CD4-positive, CD25-positive, alpha-beta regulatory T cell (primary cell): ENCODE measurements at regions not wholly inside any gene's neighbourhood (a gene's known extent, or its start where the extent isn't known, plus 50 kb on each side); places are given as distances from the start of the nearest gene placed in this dataset.
A peak's percentile ranks its signal among the peaks of the same experiment; 100 is the strongest.

Experiments used
- ATAC-seq, 2 donors: fragments of 150-1000 bp; cut with Tn5 transposase; one replicate each; pipeline ENCODE4 v1.10.0; 2021; ENCODE audit warnings: low read depth in 2 of 2, moderate number of reproducible peaks in 2 of 2, moderate library complexity in 1 of 2
- DNase-seq, 3 donors: peaks; one replicate each; pipeline versions ENCODE4 v3.0.0 to v3.0.0-alpha.2; 2012 to 2022; ENCODE audit warnings: mixed read lengths in 1 of 3
- H3K27ac ChIP-seq: one replicate; pipeline ENCODE4 v1.7.0; 2013; ENCODE audit warnings: mild to moderate bottlenecking, low read length; ENCODE audit not compliant: insufficient read depth, poor library complexity, severe bottlenecking
- H3K27me3 ChIP-seq: one replicate; pipeline ENCODE4 v1.7.0; 2013; ENCODE audit warnings: low read length; ENCODE audit not compliant: control insufficient read depth, insufficient read depth
- H3K36me3 ChIP-seq: one replicate; pipeline ENCODE4 v1.7.0; 2013; ENCODE audit warnings: mild to moderate bottlenecking, low read length, moderate library complexity; ENCODE audit not compliant: control insufficient read depth, insufficient read depth
- H3K4me1 ChIP-seq: 2 replicates; pipeline ENCODE4 v1.7.0; 2013; ENCODE audit warnings: mild to moderate bottlenecking, low read length; ENCODE audit not compliant: insufficient read depth, control insufficient read depth, poor library complexity, severe bottlenecking
- H3K4me3 ChIP-seq: one replicate; pipeline ENCODE4 v1.7.0; 2013; ENCODE audit warnings: low read depth, mild to moderate bottlenecking, low read length, moderate library complexity
- H3K9me3 ChIP-seq, 2 experiments: 1 replicate in 1 of 2; 2 replicates in 1 of 2; pipeline ENCODE4 v1.7.0; 2013; ENCODE audit warnings: low read length in 2 of 2, mild to moderate bottlenecking in 1 of 2, moderate library complexity in 1 of 2; ENCODE audit not compliant: control insufficient read depth in 2 of 2
- H3K27ac Mint-ChIP-seq, 3 donors: one replicate each; pipeline ENCODE4 v1.8.0; 2020 to 2022; ENCODE audit warnings: mild to moderate bottlenecking in 3 of 3, mixed read lengths in 3 of 3, moderate library complexity in 2 of 3
- H3K27me3 Mint-ChIP-seq: one replicate; pipeline ENCODE4 v1.8.0; 2022; ENCODE audit warnings: mild to moderate bottlenecking, mixed read lengths
- H3K36me3 Mint-ChIP-seq: one replicate; pipeline ENCODE4 v1.8.0; 2020; ENCODE audit warnings: mixed read lengths
- H3K4me1 Mint-ChIP-seq, 4 donors: one replicate each; pipeline ENCODE4 v1.8.0; 2020 to 2022; ENCODE audit warnings: mixed read lengths in 4 of 4, mild to moderate bottlenecking in 1 of 4
- H3K4me3 Mint-ChIP-seq, 4 donors: one replicate each; pipeline ENCODE4 v1.8.0; 2020 to 2022; ENCODE audit warnings: mild to moderate bottlenecking in 4 of 4, mixed read lengths in 4 of 4, moderate library complexity in 3 of 4
- H3K9me3 Mint-ChIP-seq, 7 donors: one replicate each; pipeline ENCODE4 v1.8.0; 2020 to 2022; ENCODE audit warnings: mixed read lengths in 7 of 7, mild to moderate bottlenecking in 3 of 7, moderate library complexity in 2 of 7

GRCh38 chrX:121259170-121259569 lies 211.8 kb downstream of the GLUD2 start:
- H3K27ac Mint-ChIP-seq = no peak overlapping the region
- H3K4me3 Mint-ChIP-seq = no peak overlapping the region
- no peaks in the 10 kb centered on the region for H3K36me3 Mint-ChIP-seq
- Histone ChIP-seq H3K27me3 (no peaks in the 10 kb centered on the region), H3K4me1 (no peaks in the 10 kb centered on the region), H3K9me3 (no peaks in the 10 kb centered on the region), H3K4me3 (no peak overlapping the region), H3K27ac (no peak overlapping the region), H3K36me3 (no peaks in the 10 kb centered on the region)
- H3K9me3 Mint-ChIP-seq = peaks cover 0 to 2% (median 0%) of the 10 kb centered on the region in 7 donors
- H3K27me3 Mint-ChIP-seq = no peaks in the 10 kb centered on the region
- no peak for DNase-seq
- no peak for ATAC-seq
- no peaks in the 10 kb centered on the region for H3K4me1 Mint-ChIP-seq

DNA sequence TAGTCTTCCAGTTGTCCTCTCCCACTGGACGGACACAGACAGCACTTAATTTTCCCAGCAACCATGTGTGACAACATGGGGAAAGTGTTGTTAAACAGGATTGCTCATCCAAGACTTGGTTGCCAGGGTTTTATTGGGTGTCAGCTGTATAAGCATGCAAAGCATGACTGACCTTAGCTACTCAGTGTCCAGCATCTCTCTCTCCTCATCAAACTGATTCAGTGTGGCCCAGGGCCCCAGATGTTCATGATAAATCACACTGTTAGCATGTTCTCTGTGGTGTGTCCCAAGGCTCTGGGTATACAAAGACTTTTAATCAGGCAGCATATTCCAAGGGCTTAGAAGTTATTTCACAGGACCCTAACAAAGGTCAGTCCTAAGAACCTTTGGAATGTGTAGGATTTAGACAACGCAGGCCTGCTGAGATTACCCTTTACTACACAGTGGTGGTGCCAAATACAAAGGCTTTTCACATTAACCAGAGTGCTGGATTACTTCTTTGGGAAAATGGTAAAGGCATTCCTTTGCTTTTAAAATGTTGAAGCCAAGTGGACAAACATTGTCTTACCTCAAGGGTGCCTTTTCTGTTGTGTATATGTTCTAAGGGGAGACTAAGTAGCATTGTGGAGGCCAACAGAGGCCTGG lies 213.3 kb downstream of the GLUD2 start:
- ATAC-seq (no peak), DNase-seq (no peak)
- Mint-ChIP-seq H3K9me3 (peaks cover 0 to 2% (median 0%) of the 10 kb centered on the region in 7 donors), H3K4me1 (no peaks in the 10 kb centered on the region), H3K27me3 (no peaks in the 10 kb centered on the region), H3K27ac (no peak overlapping the region), H3K4me3 (no peak overlapping the region), H3K36me3 (no peaks in the 10 kb centered on the region)
- no peaks in the 10 kb centered on the region for H3K27me3 ChIP-seq
- H3K27ac ChIP-seq = no peak overlapping the region
- no peaks in the 10 kb centered on the region for H3K9me3 ChIP-seq
- H3K4me1 ChIP-seq = no peaks in the 10 kb centered on the region
- H3K36me3 ChIP-seq = no peaks in the 10 kb centered on the region
- H3K4me3 ChIP-seq = no peak overlapping the region

DNA sequence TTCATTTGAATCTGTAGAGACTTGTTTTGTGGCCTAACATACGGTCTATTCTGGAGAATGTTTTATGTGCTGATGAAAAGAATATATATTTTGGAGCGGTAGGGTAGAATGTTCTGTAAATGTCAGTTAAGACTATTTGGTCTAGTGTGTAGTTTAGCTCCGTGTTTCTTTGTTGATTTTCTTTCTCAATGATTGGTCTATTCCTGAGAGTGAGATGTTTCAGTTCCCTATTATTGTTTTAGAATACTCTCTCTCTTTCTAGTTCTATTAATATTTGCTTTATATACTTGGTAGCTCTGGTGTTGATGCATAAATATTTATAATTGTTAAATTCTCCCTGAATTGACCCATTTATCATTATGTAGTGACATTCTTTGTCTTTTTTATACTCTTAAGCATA lies 236.5 kb downstream of the GLUD2 start:
- H3K9me3 Mint-ChIP-seq = peaks cover 0 to 13% (median 1%) of the 10 kb centered on the region in 7 donors
- H3K27me3 Mint-ChIP-seq = no peaks in the 10 kb centered on the region
- no peaks in the 10 kb centered on the region for H3K36me3 ChIP-seq
- H3K36me3 Mint-ChIP-seq = no peaks in the 10 kb centered on the region
- no peaks in the 10 kb centered on the region for H3K4me1 Mint-ChIP-seq
- H3K4me3 ChIP-seq = no peak overlapping the region
- H3K4me1 ChIP-seq = no peaks in the 10 kb centered on the region
- H3K9me3 ChIP-seq = no peaks in the 10 kb centered on the region
- H3K27ac Mint-ChIP-seq = no peak overlapping the region
- no peak overlapping the region for H3K4me3 Mint-ChIP-seq
- no peak overlapping the region for H3K27ac ChIP-seq
- ATAC-seq (no peak), DNase-seq (no peak)
- no peaks in the 10 kb centered on the region for H3K27me3 ChIP-seq

GRCh38 chrX:121298499-121298898 lies 251.1 kb downstream of the GLUD2 start:
- no peaks in the 10 kb centered on the region for H3K9me3 ChIP-seq
- H3K36me3 ChIP-seq = no peaks in the 10 kb centered on the region
- no peaks in the 10 kb centered on the region for H3K4me1 ChIP-seq
- DNase-seq (no peak), ATAC-seq (no peak)
- H3K4me1 Mint-ChIP-seq = no peaks in the 10 kb centered on the region
- H3K27ac Mint-ChIP-seq = no peak overlapping the region
- no peaks in the 10 kb centered on the region for H3K36me3 Mint-ChIP-seq
- H3K4me3 ChIP-seq = no peak overlapping the region
- peaks cover 0 to 3% (median 0%) of the 10 kb centered on the region in 7 donors for H3K9me3 Mint-ChIP-seq
- no peaks in the 10 kb centered on the region for H3K27me3 Mint-ChIP-seq
- no peak overlapping the region for H3K27ac ChIP-seq
- no peak overlapping the region for H3K4me3 Mint-ChIP-seq
- H3K27me3 ChIP-seq = no peaks in the 10 kb centered on the region

GRCh38 chrX:121301356-121301755 lies 253.9 kb downstream of the GLUD2 start:
- H3K27me3 Mint-ChIP-seq = no peaks in the 10 kb centered on the region
- H3K4me3 Mint-ChIP-seq = no peak overlapping the region
- Histone ChIP-seq H3K27ac (no peak overlapping the region), H3K36me3 (no peaks in the 10 kb centered on the region), H3K4me3 (no peak overlapping the region), H3K27me3 (no peaks in the 10 kb centered on the region), H3K4me1 (no peaks in the 10 kb centered on the region), H3K9me3 (no peaks in the 10 kb centered on the region)
- peaks cover 0 to 6% (median 0%) of the 10 kb centered on the region in 7 donors for H3K9me3 Mint-ChIP-seq
- H3K27ac Mint-ChIP-seq = no peak overlapping the region
- H3K36me3 Mint-ChIP-seq = no peaks in the 10 kb centered on the region
- no peak for DNase-seq
- no peak for ATAC-seq
- H3K4me1 Mint-ChIP-seq = no peaks in the 10 kb centered on the region

- peaks cover 0 to 6% (median 0%) of the 10 kb centered on the region in 7 donors for H3K9me3 Mint-ChIP-seq
- Histone ChIP-seq H3K4me3 (no peak overlapping the region), H3K27ac (no peak overlapping the region), H3K9me3 (no peaks in the 10 kb centered on the region), H3K4me1 (no peaks in the 10 kb centered on the region), H3K36me3 (no peaks in the 10 kb centered on the region), H3K27me3 (no peaks in the 10 kb centered on the region)
- H3K4me3 Mint-ChIP-seq = no peak overlapping the region
- no peak overlapping the region for H3K27ac Mint-ChIP-seq
- ATAC-seq = no peak
- DNase-seq = no peak
- H3K4me1 Mint-ChIP-seq = no peaks in the 10 kb centered on the region
- H3K27me3 Mint-ChIP-seq = no peaks in the 10 kb centered on the region
- H3K36me3 Mint-ChIP-seq = no peaks in the 10 kb centered on the region
Measured at GRCh38 chrX:121301822-121302221, 254.4 kb downstream of the GLUD2 start.

GRCh38 chrX:121307449-121307848 lies 260.0 kb downstream of the GLUD2 start:
- no peaks in the 10 kb centered on the region for H3K27me3 Mint-ChIP-seq
- H3K36me3 ChIP-seq = no peaks in the 10 kb centered on the region
- H3K27ac ChIP-seq = no peak overlapping the region
- no peaks in the 10 kb centered on the region for H3K27me3 ChIP-seq
- no peak overlapping the region for H3K27ac Mint-ChIP-seq
- no peak overlapping the region for H3K4me3 Mint-ChIP-seq
- no peaks in the 10 kb centered on the region for H3K4me1 ChIP-seq
- H3K9me3 ChIP-seq = no peaks in the 10 kb centered on the region
- peaks cover 0 to 8% (median 0%) of the 10 kb centered on the region in 7 donors for H3K9me3 Mint-ChIP-seq
- no peaks in the 10 kb centered on the region for H3K36me3 Mint-ChIP-seq
- ATAC-seq (no peak), DNase-seq (no peak)
- H3K4me1 Mint-ChIP-seq = peaks cover 0 to 6% (median 0%) of the 10 kb centered on the region in 4 donors
- no peak overlapping the region for H3K4me3 ChIP-seq

GRCh38 chrX:121308276-121308805 lies 260.9 kb downstream of the GLUD2 start:
- no peaks in the 10 kb centered on the region for H3K27me3 Mint-ChIP-seq
- ATAC-seq = no peak
- Histone ChIP-seq H3K27me3 (no peaks in the 10 kb centered on the region), H3K36me3 (no peaks in the 10 kb centered on the region), H3K9me3 (no peaks in the 10 kb centered on the region), H3K4me1 (no peaks in the 10 kb centered on the region), H3K4me3 (no peak overlapping the region), H3K27ac (no peak overlapping the region)
- peaks cover 0 to 8% (median 0%) of the 10 kb centered on the region in 7 donors for H3K9me3 Mint-ChIP-seq
- no peak overlapping the region for H3K27ac Mint-ChIP-seq
- H3K36me3 Mint-ChIP-seq = no peaks in the 10 kb centered on the region
- peak in 1 of 3 donors; percentile 7 for DNase-seq
- H3K4me1 Mint-ChIP-seq = peaks cover 0 to 6% (median 0%) of the 10 kb centered on the region in 4 donors
- no peak overlapping the region for H3K4me3 Mint-ChIP-seq
